ENCODE measurements at regions not wholly inside any gene's neighbourhood (a gene's known extent, or its start where the extent isn't known, plus 50 kb on each side); places are given as distances from the start of the nearest gene placed in this dataset.
"Not testable (repeated sequence)": the region's sequence is repeated elsewhere in the genome, so short reads cannot be mapped to it uniquely, and the experiment has no call there.

DNA sequence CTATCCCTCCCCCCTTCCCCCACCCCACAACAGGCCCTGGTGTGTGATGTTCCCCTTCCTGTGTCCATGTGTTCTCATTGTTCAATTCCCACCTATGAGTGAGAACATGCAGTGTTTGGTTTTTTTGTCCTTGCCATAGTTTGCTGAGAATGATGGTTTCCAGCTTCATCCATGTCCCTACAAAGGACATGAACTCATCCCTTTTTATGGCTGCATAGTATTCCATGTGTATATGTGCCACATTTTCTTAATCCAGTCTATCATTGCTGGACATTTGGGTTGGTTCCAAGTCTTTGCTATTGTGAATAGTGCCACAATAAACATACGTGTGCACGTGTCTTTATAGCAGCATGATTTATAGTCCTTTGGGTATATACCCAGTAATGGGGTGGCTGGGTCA lies 52.3 kb upstream of the MAN1A2 start:
- not testable (repeated sequence) for DNase-seq

DNA sequence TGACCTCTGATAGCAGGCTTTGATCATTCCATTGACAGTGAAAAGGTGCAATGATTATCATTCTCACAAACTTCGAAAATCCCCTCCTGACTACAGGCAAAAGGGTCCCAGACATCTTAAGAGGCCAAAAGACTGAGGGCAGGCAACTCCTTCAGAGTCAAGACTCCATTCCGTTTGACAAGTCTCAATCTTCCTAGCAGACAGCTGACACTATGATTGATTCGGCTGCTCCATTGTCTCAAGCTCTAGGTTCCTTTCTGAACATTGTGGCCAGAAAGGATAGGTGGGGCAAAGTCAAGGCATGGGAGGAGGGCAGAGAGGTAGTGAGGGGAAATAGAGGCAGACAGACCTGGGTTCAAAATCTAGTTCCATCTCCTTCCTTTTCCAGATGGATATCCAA lies 53.7 kb upstream of the MAN1A2 start:
- no peak for DNase-seq

- peak; percentile 29 for DNase-seq
These were observed 54.7 kb upstream of the MAN1A2 start for GRCh38 chr1:117312453-117313138.

DNA sequence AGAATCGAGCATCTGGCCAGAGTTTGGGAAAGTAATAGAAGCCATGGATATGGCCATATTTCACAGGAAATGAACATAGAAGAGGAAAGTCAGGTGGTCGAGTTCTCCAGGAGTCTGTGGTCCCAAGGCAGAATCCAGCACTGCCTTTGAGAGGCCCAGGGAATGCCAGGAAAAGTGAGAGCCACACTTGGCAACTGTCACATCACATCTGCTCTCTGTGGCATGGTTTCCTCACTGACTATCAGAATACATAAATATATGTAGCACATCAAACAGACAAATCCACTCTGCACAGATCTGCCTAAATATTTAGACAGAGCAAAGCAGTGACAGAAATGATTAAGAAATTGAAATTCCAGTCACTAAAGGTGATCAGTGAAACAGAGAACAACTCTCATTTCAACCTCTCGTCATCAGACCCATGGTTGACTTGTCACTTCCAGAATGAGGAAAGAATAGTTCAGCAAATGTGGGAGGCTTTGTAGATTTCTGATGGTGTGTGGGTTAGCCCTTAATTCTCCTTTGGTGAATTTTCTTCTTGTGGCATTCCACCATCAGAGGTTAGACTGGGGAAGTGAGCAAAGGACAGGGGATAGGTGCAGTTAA lies 58.8 kb upstream of the MAN1A2 start:
- DNase-seq: no peak

- no peak for DNase-seq
These were observed 65.3 kb upstream of the MAN1A2 start for GRCh38 chr1:117301901-117302300.

DNA sequence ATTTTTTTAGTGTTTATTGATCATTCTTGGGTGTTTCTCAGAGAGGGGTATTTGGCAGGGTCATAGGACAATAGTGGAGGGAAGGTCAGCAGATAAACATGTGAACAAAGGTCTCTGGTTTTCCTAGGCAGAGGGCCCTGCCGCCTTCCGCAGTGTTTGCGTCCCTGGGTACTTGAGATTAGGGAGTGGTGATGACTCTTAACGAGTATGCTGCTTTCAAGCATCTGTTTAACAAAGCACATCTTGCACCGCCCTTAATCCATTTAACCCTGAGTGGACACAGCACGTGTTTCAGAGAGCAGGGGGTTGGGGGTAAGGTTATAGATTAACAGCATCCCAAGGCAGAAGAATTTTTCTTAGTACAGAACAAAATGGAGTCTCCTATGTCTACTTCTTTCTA lies 67.1 kb upstream of the MAN1A2 start:
- DNase-seq: not testable (repeated sequence)

DNA sequence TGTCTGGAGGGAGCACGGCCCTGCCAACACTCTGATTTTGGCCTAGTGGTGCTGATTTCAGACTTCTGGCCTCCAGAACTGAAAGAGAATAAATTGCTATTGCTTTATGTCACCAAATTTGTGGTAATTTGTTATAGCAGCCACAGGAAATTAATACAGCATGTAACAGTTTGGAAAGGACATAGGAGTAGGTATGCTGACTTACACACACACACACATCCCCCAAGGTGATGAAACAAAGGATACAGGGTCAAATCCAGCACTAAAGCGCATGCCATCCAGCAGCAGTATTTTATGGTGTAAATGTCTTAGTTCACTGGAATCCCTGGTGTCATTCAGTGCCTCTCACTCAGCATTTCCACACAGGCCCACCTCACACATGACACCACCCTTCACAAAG lies 72.2 kb upstream of the MAN1A2 start:
- no peak for DNase-seq

DNA sequence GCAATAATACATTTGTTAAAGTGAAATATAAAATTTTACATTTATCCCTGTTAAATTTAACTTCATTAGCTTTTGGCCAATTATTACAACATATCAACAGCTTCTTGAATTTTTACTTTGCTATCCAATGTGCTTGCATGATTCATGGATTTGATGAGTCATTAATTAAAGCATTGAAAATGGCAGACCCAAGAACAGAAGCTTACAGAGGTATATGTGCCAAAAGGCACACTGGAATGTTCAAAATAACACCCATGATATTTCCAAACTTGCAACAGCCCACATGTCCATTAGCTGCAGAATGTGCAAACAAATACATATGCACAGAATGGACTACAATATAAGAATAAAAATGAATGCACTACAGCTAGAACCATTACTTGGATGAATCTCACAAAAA lies 76.4 kb upstream of the MAN1A2 start:
- no peak for DNase-seq

- no peak for DNase-seq
These were observed 77.9 kb upstream of the MAN1A2 start for GRCh38 chr1:117289316-117289870.

DNA sequence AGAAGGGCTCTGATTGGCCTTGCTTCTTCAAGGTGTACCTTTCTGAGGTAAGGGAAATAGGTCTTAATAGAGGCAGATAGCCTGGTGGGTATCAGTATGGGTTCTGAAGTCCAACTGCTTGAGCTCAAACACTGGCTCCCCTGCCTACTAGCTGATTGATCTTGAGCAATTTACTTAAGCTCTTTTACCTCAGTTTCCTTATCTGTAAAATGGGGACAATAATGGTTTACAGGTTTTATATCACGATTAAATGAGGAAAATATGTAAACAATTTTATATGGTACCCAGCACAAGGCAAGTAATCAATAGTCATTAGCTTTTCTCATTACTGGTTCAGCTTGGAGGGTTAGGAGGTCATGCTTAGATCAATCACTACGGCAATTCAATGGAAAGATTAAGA lies 75.8 kb upstream of the VTCN1 start:
- DNase-seq: no peak

DNA sequence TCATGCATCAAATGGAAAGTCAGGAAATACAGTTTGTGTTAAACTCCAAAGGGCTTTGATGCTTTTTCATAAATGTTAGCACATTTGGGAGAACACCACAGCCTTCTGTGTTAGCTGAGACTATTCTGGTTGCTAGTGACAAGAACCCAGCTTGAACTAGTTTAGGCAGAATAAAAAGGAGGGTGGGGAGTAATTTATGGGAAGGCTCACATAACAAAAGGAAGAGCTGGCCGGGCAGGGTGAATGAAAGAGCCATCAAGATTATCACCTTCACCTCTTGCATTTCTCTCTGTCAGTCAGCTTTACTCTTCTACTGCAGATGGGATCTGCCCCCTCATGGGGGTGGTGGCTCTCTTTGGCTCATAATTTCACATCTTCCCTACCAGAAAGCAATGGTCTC lies 75.4 kb upstream of the VTCN1 start:
- no peak for DNase-seq

DNA sequence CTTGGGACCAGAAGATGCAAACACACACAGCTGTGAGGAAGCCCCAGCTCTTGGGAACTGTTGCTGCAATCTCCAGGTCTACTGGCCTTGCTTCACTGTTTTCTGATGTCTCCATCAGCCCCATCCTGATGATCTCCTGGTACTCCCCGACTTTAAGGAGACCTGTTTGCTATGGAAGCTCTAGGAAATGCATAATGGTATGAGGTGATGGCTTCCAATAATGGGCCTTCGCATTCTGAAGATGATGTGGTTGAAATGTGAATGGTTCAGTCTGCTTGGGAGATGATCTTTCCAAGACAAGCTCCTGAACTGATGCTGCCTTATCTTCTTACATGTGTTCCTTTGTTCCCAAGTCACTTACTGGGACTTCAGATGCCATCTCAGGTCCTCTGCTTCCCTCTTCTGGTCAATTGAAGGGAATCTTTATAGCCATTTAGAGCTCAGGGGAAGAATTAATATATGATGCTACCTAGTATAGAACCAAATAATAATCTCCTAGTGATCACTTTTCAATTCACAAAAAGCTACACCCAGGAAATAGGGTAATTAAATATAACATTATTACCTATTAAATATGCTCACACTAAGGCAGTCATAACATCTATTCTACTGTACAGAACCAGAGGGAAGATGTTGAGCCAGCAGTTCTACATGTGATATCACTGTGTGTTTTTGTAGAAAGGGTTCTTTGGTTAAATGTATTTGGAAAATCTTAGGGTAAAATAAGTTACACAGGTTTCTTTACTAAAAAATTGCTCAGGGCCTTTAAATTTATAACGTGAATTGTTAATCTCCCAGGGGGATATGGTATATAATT lies 73.9 kb upstream of the VTCN1 start:
- DNase-seq: no peak

DNA sequence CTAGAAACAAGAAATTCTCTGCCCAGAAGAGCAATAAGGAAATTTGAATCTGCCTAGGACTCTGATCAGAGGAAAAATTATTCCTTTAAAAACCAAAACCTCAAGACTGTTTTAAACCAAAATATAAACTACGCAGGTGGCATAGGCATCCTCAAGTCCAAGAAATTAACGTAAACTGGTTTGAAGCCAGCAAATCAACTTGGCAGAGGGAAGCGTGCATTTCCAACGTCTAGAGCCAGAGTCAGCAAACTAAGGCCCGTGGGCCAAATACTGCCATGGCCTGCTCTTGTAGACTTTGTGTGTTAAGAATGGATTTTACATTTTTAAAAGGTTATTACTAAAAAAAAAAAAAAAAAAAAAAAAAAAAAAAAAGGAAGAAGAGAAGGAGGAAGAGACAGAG lies 67.8 kb upstream of the VTCN1 start:
- DNase-seq: no peak

GRCh38 chr1:117275055-117275454 lies 64.3 kb upstream of the VTCN1 start:
- DNase-seq: no peak

DNA sequence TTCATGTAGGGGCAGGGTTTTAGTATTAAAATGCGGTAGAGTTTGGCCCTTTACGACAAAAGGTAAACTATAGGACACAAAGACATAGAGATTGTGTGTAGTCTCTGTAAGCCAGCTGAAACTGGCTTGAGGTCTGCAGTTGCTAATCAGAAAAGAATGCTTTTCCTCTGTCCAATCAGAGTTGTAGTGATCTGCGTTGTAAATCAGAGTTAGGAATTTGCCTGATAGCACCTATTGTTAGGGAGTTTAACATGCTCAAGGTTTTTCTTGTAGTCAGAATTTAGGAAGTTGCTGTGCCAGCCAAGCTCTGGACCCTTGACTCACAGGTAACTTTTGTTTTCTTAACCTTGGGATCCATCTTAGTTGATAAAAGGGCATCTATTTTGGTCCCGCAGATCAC lies 61.2 kb upstream of the VTCN1 start:
- peak; percentile 40 for DNase-seq

- DNase-seq: no peak
These were observed 60.4 kb upstream of the VTCN1 start for GRCh38 chr1:117271129-117271528.

GRCh38 chr1:117270679-117271078 lies 60.0 kb upstream of the VTCN1 start:
- DNase-seq: no peak

DNA sequence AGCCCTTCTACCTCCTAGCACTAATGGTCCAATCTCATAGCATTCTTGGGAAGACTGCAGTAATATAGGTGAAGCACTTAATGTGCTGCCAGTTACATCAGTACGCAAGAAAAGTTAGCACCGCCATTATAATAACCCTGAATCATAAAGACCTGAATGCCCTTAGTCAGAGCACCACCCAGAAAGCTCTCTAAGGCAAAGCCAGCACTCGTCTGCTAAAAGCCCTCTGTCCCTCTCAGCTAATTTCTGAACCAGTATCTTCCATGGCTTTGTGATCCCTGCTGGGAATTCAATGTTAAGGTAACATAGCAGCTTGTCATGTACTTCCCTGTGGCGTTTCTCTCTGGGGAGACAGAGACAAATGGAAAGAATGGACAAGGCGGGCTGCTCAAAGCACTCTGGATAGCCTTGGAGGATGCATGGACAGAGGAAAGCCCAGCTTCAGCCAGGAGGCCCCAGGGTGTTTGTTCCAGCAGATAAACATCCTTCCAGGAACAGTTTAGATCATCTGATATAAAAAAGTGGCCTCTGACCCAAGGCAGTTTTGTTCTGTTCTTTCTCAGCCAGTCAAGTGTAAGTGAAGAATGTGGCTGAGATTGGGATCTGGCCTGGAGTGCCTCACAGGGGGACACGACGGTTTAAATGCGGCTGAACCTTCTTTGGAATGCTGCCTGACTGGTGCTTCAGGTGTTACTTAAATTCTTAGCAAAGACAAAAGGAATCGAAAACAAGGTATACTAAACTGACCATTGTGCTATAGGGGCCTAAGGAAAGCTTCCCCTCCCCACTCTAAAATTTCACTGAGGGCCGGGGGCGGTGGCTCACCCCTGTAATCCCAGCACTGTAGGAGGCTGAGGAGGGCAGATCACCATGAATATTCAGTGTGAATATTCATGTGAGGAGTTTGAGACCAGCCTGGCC lies 58.1 kb upstream of the VTCN1 start:
- no peak for DNase-seq

- DNase-seq: no peak
These were observed 56.6 kb upstream of the VTCN1 start for GRCh38 chr1:117267232-117267774.

GRCh38 chr1:117262976-117263375 lies 52.2 kb upstream of the VTCN1 start:
- DNase-seq: no peak

DNA sequence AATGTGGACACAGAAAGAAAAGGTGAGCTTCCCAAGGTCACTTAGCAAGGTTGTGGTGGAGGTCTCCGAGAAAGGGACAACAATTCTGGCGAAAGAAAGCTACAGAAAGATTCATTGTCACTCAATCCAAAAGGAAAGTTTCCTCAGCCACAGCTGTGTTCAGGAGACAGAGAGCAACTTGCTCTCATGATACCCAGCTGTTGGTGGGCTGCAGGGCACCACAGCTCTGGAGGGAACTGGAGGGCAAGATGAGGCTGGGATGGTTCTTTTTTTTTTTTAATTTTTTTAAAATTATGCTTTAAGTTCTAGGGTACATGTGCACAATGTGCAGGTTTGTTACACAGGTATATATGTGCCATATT lies 50.7 kb upstream of the VTCN1 start:
- no peak for DNase-seq

DNA sequence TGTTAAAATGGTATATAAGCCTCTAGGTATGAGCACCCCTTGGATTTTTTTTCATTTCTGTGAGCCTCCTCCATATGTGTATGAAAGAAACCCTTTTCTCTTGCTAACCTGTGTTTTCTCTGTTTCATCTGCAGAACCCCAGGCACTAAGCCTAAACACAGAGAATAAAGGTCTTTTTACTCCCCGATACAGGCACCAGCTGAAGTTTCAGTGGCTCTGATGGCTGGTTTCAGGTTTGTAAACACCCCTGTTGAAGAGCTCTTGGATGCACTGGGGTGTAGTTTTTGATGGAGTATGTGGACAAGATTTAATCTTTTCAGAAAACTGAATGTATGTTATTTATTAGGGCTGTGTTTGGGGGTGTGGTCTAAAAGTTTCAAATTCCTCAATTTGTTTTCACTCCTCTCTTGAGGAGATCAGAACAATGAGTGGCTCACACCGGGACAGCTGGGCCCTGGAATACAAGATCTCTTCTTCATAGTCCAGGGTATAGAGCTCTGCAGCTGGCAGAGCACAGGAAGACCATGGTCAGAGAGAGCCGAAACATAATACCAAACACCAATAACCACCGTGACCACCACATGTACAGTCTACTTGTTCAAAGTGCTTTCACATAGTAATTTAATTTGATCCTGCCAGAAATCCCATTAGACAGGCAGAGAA lies 50.2 kb upstream of the VTCN1 start:
- no peak for DNase-seq
